Upper lobe of right lung (tissue), 1 donor: ENCODE measurements at regions not wholly inside any gene's neighbourhood (a gene's known extent, or its start where the extent isn't known, plus 50 kb on each side); places are given as distances from the start of the nearest gene placed in this dataset.

Experiments
- ATAC-seq: fragments of 200-7000 bp; cut with Tn5 transposase; one replicate; pipeline ENCODE4 v1.9.1; 2020; ENCODE audit warnings: mild to moderate bottlenecking, moderate library complexity
- DNase-seq: peaks from one replicate; pipeline ENCODE4 v3.0.0-alpha.2; 2020
- H3K27ac ChIP-seq: fragments of 200-600 bp; one replicate; pipeline ENCODE4 v1.8.0; 2022
- H3K27me3 ChIP-seq: fragments of 200-600 bp; one replicate; pipeline ENCODE4 v1.8.0; 2022; ENCODE audit warnings: mild to moderate bottlenecking
- H3K36me3 ChIP-seq: fragments of 200-600 bp; one replicate; pipeline ENCODE4 v1.8.0; 2022
- H3K4me1 ChIP-seq: fragments of 200-600 bp; one replicate; pipeline ENCODE4 v1.8.0; 2022
- H3K4me3 ChIP-seq: fragments of 200-600 bp; one replicate; pipeline ENCODE4 v1.8.0; 2022; ENCODE audit warnings: mild to moderate bottlenecking
- H3K9me3 ChIP-seq: fragments of 200-600 bp; one replicate; pipeline ENCODE4 v1.8.0; 2022
- intact Hi-C: fragments of 100-400 bp; cut with DNase I; formaldehyde crosslinking; loops from one replicate; pipeline ENCODE4 v1.11.0; 2022
- TF ChIP-seq, protein P1 (sequence below): fragments of 200-600 bp; IDR thresholded peaks from one replicate; pipeline ENCODE4 v1.8.0; 2022; ENCODE audit warnings: antibody characterized with exemption
- donor health status: DM: no; HTN: yes; CAD: no; lungs with severe emphysema.

DNA sequence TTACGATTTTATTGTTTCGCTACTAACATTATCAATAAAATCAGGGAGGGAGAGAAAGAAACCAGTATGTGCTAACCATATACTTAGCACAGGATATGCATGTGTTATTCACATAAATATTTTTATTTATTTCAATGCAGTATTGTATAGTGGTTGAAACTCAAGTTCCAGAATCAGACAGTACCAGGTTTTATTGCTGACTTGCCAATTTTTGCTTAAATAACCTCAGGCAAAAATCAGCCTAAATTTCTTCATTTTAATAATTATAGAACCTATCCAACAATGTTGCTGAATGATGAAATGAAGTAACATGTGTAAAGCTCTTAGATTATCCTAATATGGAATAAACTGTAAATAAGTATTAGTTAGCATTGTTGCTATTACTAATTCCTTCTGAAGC, 61.4 kb upstream of the LRRC7 start:
- intact Hi-C loops: no loop called here

GRCh38 chr1:69506721-69507120, 61.0 kb upstream of the LRRC7 start:
- no peaks in the 10 kb centered on the region for H3K4me1 ChIP-seq
- ATAC-seq: no peak

More for the DNA sequence above, 61.4 kb upstream of the LRRC7 start:
- H3K27me3 ChIP-seq: no peaks in the 10 kb centered on the region
- TF ChIP-seq, protein P1, sequence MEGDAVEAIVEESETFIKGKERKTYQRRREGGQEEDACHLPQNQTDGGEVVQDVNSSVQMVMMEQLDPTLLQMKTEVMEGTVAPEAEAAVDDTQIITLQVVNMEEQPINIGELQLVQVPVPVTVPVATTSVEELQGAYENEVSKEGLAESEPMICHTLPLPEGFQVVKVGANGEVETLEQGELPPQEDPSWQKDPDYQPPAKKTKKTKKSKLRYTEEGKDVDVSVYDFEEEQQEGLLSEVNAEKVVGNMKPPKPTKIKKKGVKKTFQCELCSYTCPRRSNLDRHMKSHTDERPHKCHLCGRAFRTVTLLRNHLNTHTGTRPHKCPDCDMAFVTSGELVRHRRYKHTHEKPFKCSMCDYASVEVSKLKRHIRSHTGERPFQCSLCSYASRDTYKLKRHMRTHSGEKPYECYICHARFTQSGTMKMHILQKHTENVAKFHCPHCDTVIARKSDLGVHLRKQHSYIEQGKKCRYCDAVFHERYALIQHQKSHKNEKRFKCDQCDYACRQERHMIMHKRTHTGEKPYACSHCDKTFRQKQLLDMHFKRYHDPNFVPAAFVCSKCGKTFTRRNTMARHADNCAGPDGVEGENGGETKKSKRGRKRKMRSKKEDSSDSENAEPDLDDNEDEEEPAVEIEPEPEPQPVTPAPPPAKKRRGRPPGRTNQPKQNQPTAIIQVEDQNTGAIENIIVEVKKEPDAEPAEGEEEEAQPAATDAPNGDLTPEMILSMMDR: no peak
- no peaks in the 10 kb centered on the region for H3K9me3 ChIP-seq
- H3K36me3 ChIP-seq: no peaks in the 10 kb centered on the region
- no peak for ATAC-seq
- no peaks in the 10 kb centered on the region for H3K4me1 ChIP-seq
- DNase-seq: no peak
- H3K27ac ChIP-seq: no peak overlapping the region
- H3K4me3 ChIP-seq: no peak overlapping the region

GRCh38 chr1:69510026-69510425, 57.7 kb upstream of the LRRC7 start:
- Histone ChIP-seq H3K4me3 (no peak overlapping the region), H3K27ac (no peak overlapping the region), H3K4me1 (no peaks in the 10 kb centered on the region), H3K27me3 (no peaks in the 10 kb centered on the region), H3K36me3 (no peaks in the 10 kb centered on the region), H3K9me3 (no peaks in the 10 kb centered on the region)
- DNase-seq (no peak), ATAC-seq (no peak)
- intact Hi-C loops: no loop called here
- TF ChIP-seq, protein P1: no peak

More at GRCh38 chr1:69506721-69507120, 61.0 kb upstream of the LRRC7 start:
- no peaks in the 10 kb centered on the region for H3K9me3 ChIP-seq
- H3K4me3 ChIP-seq: no peak overlapping the region
- no peak for DNase-seq
- TF ChIP-seq, protein P1: no peak
- no peaks in the 10 kb centered on the region for H3K36me3 ChIP-seq
- intact Hi-C loops: no loop called here
- H3K27me3 ChIP-seq: no peaks in the 10 kb centered on the region
- H3K27ac ChIP-seq: no peak overlapping the region

- Histone ChIP-seq H3K27me3 (no peaks in the 10 kb centered on the region), H3K9me3 (no peaks in the 10 kb centered on the region), H3K36me3 (no peaks in the 10 kb centered on the region), H3K4me3 (no peak overlapping the region), H3K4me1 (no peaks in the 10 kb centered on the region), H3K27ac (no peak overlapping the region)
- no peak for ATAC-seq
- TF ChIP-seq, protein P1: no peak
- intact Hi-C loops: no loop called here
- DNase-seq: no peak
Observed at GRCh38 chr1:69511426-69512192, 56.1 kb upstream of the LRRC7 start.

GRCh38 chr1:69513601-69514000, 54.1 kb upstream of the LRRC7 start:
- TF ChIP-seq, protein P1: no peak
- ATAC-seq: no peak
- H3K36me3 ChIP-seq: no peaks in the 10 kb centered on the region
- no peak overlapping the region for H3K27ac ChIP-seq
- H3K4me3 ChIP-seq: no peak overlapping the region
- H3K4me1 ChIP-seq: no peaks in the 10 kb centered on the region
- no peak for DNase-seq
- intact Hi-C loops: no loop called here
- no peaks in the 10 kb centered on the region for H3K27me3 ChIP-seq
- H3K9me3 ChIP-seq: no peaks in the 10 kb centered on the region
